CD4-positive, alpha-beta T cell (primary cell): ENCODE measurements at regions not wholly inside any gene's neighbourhood (a gene's known extent, or its start where the extent isn't known, plus 50 kb on each side); places are given as distances from the start of the nearest gene placed in this dataset.

Experiments
- ATAC-seq: fragments of 200-7000 bp; cut with Tn5 transposase; one replicate; pipeline ENCODE4 v1.10.0; 2022; ENCODE audit warnings: mild to moderate bottlenecking; ENCODE audit not compliant: poor library complexity
- CTCF ChIA-PET: fragments of 350-600 bp; sonication (Branson Sonifier 250); formaldehyde crosslinking; loops from one replicate; lab custom pipeline; 2021; ENCODE audit warnings: antibody characterized with exemption, inconsistent platforms; lab: Charles Lee
- POLR2A ChIA-PET: fragments of 350-600 bp; sonication (Branson Sonifier 250); formaldehyde crosslinking; loops from one replicate; lab custom pipeline; 2021; ENCODE audit warnings: antibody characterized with exemption, inconsistent platforms; lab: Charles Lee
- DNase-seq, 14 experiments: peaks; one replicate each; pipeline ENCODE4 v3.0.0-alpha.2; 2013 to 2020; ENCODE audit warnings: mixed read lengths in 2 of 14
- H3K27ac ChIP-seq, 2 donors: one replicate each; pipeline versions ENCODE4 v1.5.1 to v1.7.0; 2013; ENCODE audit warnings: low read length in 2 of 2, low read depth in 1 of 2, mild to moderate bottlenecking in 1 of 2
- H3K27me3 ChIP-seq, 2 experiments: 1 replicate in 1 of 2; 2 replicates in 1 of 2; pipeline versions ENCODE4 v1.6.1 to v1.7.0; 2013; ENCODE audit warnings: low read length in 2 of 2, control low read depth in 1 of 2, mild to moderate bottlenecking in 1 of 2, moderate library complexity in 1 of 2; ENCODE audit not compliant: insufficient read depth in 2 of 2, control insufficient read depth in 1 of 2
- H3K36me3 ChIP-seq: one replicate; pipeline ENCODE4 v1.6.1; 2013; ENCODE audit warnings: low read length, control low read depth; ENCODE audit not compliant: insufficient read depth
- H3K4me1 ChIP-seq: one replicate; pipeline ENCODE4 v1.6.1; 2013; ENCODE audit warnings: low read length, control low read depth; ENCODE audit not compliant: insufficient read depth
- H3K4me3 ChIP-seq: one replicate; pipeline ENCODE4 v1.5.1; 2013; ENCODE audit warnings: mild to moderate bottlenecking, low read length, moderate library complexity
- H3K9me3 ChIP-seq, 2 experiments: 1 replicate in 1 of 2; 2 replicates in 1 of 2; pipeline versions ENCODE4 v1.6.1 to v1.7.0; 2013; ENCODE audit warnings: low read length in 2 of 2, mild to moderate bottlenecking in 2 of 2, control low read depth in 1 of 2, moderate library complexity in 1 of 2; ENCODE audit not compliant: control insufficient read depth in 1 of 2, insufficient read depth in 1 of 2
- H3K27ac Mint-ChIP-seq: one replicate; pipeline ENCODE4 v1.8.0; 2020; ENCODE audit warnings: mixed read lengths
- H3K27me3 Mint-ChIP-seq: one replicate; pipeline ENCODE4 v1.8.0; 2021; ENCODE audit warnings: mixed read lengths
- H3K36me3 Mint-ChIP-seq: one replicate; pipeline ENCODE4 v1.8.0; 2021; ENCODE audit warnings: low read depth, mixed read lengths
- H3K4me1 Mint-ChIP-seq: one replicate; pipeline ENCODE4 v1.8.0; 2021; ENCODE audit warnings: low read depth, mixed read lengths
- H3K4me3 Mint-ChIP-seq: one replicate; pipeline ENCODE4 v1.8.0; 2020; ENCODE audit warnings: mild to moderate bottlenecking, mixed read lengths
- H3K9me3 Mint-ChIP-seq: one replicate; pipeline ENCODE4 v1.8.0; 2020; ENCODE audit warnings: mixed read lengths
- intact Hi-C, 2 experiments: fragments of 100-400 bp; cut with DNase I in 1 of 2; cut with micrococcal nuclease in 1 of 2; formaldehyde crosslinking; loops; one replicate each; pipeline versions ENCODE4 v1.15.1 to v1.9.0; 2023 to 2025; cut with DNase I, micrococcal nuclease
- TF ChIP-seq, protein P1 (sequence below): fragments of 200-600 bp; IDR thresholded peaks from one replicate; pipeline ENCODE4 v1.8.0; 2022; ENCODE audit warnings: antibody characterized with exemption, mild to moderate bottlenecking

GRCh38 chr3:5517921-5518320 lies 330.4 kb downstream of the EDEM1 start:
- Mint-ChIP-seq H3K9me3 (peaks cover 14% of the 10 kb centered on the region), H3K4me1 (no peaks in the 10 kb centered on the region), H3K27me3 (no peaks in the 10 kb centered on the region), H3K36me3 (no peaks in the 10 kb centered on the region), H3K27ac (no peak overlapping the region), H3K4me3 (no peak overlapping the region)
- TF ChIP-seq, protein P1, sequence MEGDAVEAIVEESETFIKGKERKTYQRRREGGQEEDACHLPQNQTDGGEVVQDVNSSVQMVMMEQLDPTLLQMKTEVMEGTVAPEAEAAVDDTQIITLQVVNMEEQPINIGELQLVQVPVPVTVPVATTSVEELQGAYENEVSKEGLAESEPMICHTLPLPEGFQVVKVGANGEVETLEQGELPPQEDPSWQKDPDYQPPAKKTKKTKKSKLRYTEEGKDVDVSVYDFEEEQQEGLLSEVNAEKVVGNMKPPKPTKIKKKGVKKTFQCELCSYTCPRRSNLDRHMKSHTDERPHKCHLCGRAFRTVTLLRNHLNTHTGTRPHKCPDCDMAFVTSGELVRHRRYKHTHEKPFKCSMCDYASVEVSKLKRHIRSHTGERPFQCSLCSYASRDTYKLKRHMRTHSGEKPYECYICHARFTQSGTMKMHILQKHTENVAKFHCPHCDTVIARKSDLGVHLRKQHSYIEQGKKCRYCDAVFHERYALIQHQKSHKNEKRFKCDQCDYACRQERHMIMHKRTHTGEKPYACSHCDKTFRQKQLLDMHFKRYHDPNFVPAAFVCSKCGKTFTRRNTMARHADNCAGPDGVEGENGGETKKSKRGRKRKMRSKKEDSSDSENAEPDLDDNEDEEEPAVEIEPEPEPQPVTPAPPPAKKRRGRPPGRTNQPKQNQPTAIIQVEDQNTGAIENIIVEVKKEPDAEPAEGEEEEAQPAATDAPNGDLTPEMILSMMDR = no peak
- no peaks in the 10 kb centered on the region for H3K4me1 ChIP-seq
- DNase-seq (no peak), ATAC-seq (no peak)
- intact Hi-C loops = no loop called here
- H3K4me3 ChIP-seq = no peak overlapping the region
- H3K27ac ChIP-seq = no peak overlapping the region
- ChIA-PET POLR2A (no interaction called here), CTCF (no interaction called here)
- peaks cover 0 to 3% of the 10 kb centered on the region in 2 experiments for H3K9me3 ChIP-seq
- H3K36me3 ChIP-seq = no peaks in the 10 kb centered on the region
- H3K27me3 ChIP-seq = no peaks in the 10 kb centered on the region

DNA sequence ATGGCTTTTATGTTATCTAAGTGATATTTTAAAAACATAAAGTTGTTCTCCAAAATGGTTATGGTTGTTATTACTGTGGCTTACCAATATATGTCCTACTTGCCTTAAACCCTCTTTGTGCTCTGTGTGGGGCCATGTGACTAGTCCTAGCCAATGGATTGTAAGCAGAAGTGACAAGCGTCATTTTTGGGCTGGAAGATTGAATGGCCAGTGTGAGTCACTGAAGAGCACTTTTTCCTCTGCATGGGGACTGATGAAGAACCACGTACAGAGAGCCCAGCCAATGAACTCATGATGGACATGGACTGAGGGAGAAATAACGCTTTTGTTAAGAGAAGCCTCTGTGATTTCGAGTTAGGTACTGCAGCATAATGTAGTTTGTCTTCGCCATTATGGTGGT lies 332.7 kb downstream of the EDEM1 start:
- Mint-ChIP-seq H3K36me3 (no peaks in the 10 kb centered on the region), H3K4me3 (no peak overlapping the region), H3K9me3 (peaks cover 4% of the 10 kb centered on the region), H3K27me3 (no peaks in the 10 kb centered on the region), H3K4me1 (no peaks in the 10 kb centered on the region), H3K27ac (no peak overlapping the region)
- intact Hi-C loops = no loop called here
- DNase-seq (no peak), ATAC-seq (no peak)
- no peaks in the 10 kb centered on the region for H3K4me1 ChIP-seq
- ChIA-PET CTCF (no interaction called here), POLR2A (no interaction called here)
- TF ChIP-seq, protein P1 = no peak
- no peak overlapping the region for H3K27ac ChIP-seq
- no peak overlapping the region for H3K4me3 ChIP-seq
- no peaks in the 10 kb centered on the region for H3K36me3 ChIP-seq
- H3K27me3 ChIP-seq = no peaks in the 10 kb centered on the region
- H3K9me3 ChIP-seq = no peaks in the 10 kb centered on the region

GRCh38 chr3:5523125-5523524 lies 335.6 kb downstream of the EDEM1 start:
- DNase-seq (no peak), ATAC-seq (no peak)
- intact Hi-C loops = no loop called here
- no peaks in the 10 kb centered on the region for H3K36me3 ChIP-seq
- no peaks in the 10 kb centered on the region for H3K27me3 ChIP-seq
- no peak overlapping the region for H3K4me3 Mint-ChIP-seq
- CTCF ChIA-PET = no interaction called here
- H3K4me1 ChIP-seq = no peaks in the 10 kb centered on the region
- TF ChIP-seq, protein P1 = no peak
- no peak overlapping the region for H3K4me3 ChIP-seq
- no peaks in the 10 kb centered on the region for H3K9me3 ChIP-seq
- no peak overlapping the region for H3K27ac Mint-ChIP-seq
- peaks cover 4% of the 10 kb centered on the region for H3K9me3 Mint-ChIP-seq
- H3K4me1 Mint-ChIP-seq = no peaks in the 10 kb centered on the region
- no peaks in the 10 kb centered on the region for H3K36me3 Mint-ChIP-seq
- no peak overlapping the region for H3K27ac ChIP-seq
- POLR2A ChIA-PET = no interaction called here
- no peaks in the 10 kb centered on the region for H3K27me3 Mint-ChIP-seq
